Activated T-helper 2 cell treated with anti-CD3 and anti-CD28 coated beads, Interferon-gamma antibody, Interleukin-2, Interleukin-4, amounts not matched to agents 10 μg/mL and 5 μg/mL and 100 μg/mL, durations not matched to agents 14 hours and 24 hours and 36 hours (primary cell): ENCODE measurements at regions not wholly inside any gene's neighbourhood (a gene's known extent, or its start where the extent isn't known, plus 50 kb on each side); places are given as distances from the start of the nearest gene placed in this dataset.

Experiments
- DNase-seq: peaks from one replicate; pipeline ENCODE4 v3.0.0; 2021; ENCODE audit warnings: low spot score
- H3K27ac Mint-ChIP-seq: one replicate; pipeline ENCODE4 v1.8.0; 2021; ENCODE audit warnings: mixed read lengths
- H3K27me3 Mint-ChIP-seq: one replicate; pipeline ENCODE4 v1.8.0; 2021; ENCODE audit warnings: low read depth, mixed read lengths
- H3K36me3 Mint-ChIP-seq: one replicate; pipeline ENCODE4 v1.8.0; 2021; ENCODE audit warnings: low read depth, mixed read lengths
- H3K4me1 Mint-ChIP-seq: one replicate; pipeline ENCODE4 v1.8.0; 2021; ENCODE audit warnings: low read depth, mixed read lengths
- H3K4me3 Mint-ChIP-seq: one replicate; pipeline ENCODE4 v1.8.0; 2021; ENCODE audit warnings: low read depth, mild to moderate bottlenecking, moderate library complexity, mixed read lengths
- H3K9me3 Mint-ChIP-seq: one replicate; pipeline ENCODE4 v1.8.0; 2021; ENCODE audit warnings: mixed read lengths
- intact Hi-C: fragments of 100-400 bp; cut with micrococcal nuclease; formaldehyde crosslinking; loops from one replicate; pipeline ENCODE4 v1.15.1; 2023

- Mint-ChIP-seq H3K36me3 (no peaks in the 10 kb centered on the region), H3K4me3 (no peak overlapping the region), H3K27ac (no peak overlapping the region), H3K9me3 (no peaks in the 10 kb centered on the region), H3K27me3 (no peaks in the 10 kb centered on the region), H3K4me1 (no peaks in the 10 kb centered on the region)
- no peak for DNase-seq
- intact Hi-C loops: no loop called here
These were observed 262.2 kb upstream of the DDX53 start for GRCh38 chrX:22737541-22737940.

- Mint-ChIP-seq H3K36me3 (no peaks in the 10 kb centered on the region), H3K9me3 (no peaks in the 10 kb centered on the region), H3K27me3 (no peaks in the 10 kb centered on the region), H3K27ac (no peak overlapping the region), H3K4me3 (no peak overlapping the region), H3K4me1 (no peaks in the 10 kb centered on the region)
- DNase-seq: no peak
- intact Hi-C loops: no loop called here
These were observed 260.5 kb upstream of the DDX53 start for GRCh38 chrX:22739276-22739675.

GRCh38 chrX:22740836-22741235 lies 258.9 kb upstream of the DDX53 start:
- Mint-ChIP-seq H3K27me3 (no peaks in the 10 kb centered on the region), H3K9me3 (no peaks in the 10 kb centered on the region), H3K27ac (no peak overlapping the region), H3K36me3 (no peaks in the 10 kb centered on the region), H3K4me3 (no peak overlapping the region), H3K4me1 (no peaks in the 10 kb centered on the region)
- intact Hi-C loops: no loop called here
- DNase-seq: no peak

- H3K4me3 Mint-ChIP-seq: no peak overlapping the region
- intact Hi-C loops: no loop called here
- DNase-seq: no peak
- no peaks in the 10 kb centered on the region for H3K4me1 Mint-ChIP-seq
- H3K27ac Mint-ChIP-seq: no peak overlapping the region
- no peaks in the 10 kb centered on the region for H3K9me3 Mint-ChIP-seq
- peaks cover 2% of the 10 kb centered on the region for H3K27me3 Mint-ChIP-seq
- no peaks in the 10 kb centered on the region for H3K36me3 Mint-ChIP-seq
These were observed 257.6 kb upstream of the DDX53 start for GRCh38 chrX:22742174-22742573.

- intact Hi-C loops: loop anchor here (5.0 kb wide), 1 partner anchor 609 kb away; no protein-coding TSS in a partner anchor
- no peak for DNase-seq
- Mint-ChIP-seq H3K4me1 (no peaks in the 10 kb centered on the region), H3K27me3 (peaks cover 2% of the 10 kb centered on the region), H3K4me3 (no peak overlapping the region), H3K27ac (no peak overlapping the region), H3K36me3 (no peaks in the 10 kb centered on the region), H3K9me3 (no peaks in the 10 kb centered on the region)
These were observed 253.7 kb upstream of the DDX53 start for GRCh38 chrX:22746081-22746480.

DNA sequence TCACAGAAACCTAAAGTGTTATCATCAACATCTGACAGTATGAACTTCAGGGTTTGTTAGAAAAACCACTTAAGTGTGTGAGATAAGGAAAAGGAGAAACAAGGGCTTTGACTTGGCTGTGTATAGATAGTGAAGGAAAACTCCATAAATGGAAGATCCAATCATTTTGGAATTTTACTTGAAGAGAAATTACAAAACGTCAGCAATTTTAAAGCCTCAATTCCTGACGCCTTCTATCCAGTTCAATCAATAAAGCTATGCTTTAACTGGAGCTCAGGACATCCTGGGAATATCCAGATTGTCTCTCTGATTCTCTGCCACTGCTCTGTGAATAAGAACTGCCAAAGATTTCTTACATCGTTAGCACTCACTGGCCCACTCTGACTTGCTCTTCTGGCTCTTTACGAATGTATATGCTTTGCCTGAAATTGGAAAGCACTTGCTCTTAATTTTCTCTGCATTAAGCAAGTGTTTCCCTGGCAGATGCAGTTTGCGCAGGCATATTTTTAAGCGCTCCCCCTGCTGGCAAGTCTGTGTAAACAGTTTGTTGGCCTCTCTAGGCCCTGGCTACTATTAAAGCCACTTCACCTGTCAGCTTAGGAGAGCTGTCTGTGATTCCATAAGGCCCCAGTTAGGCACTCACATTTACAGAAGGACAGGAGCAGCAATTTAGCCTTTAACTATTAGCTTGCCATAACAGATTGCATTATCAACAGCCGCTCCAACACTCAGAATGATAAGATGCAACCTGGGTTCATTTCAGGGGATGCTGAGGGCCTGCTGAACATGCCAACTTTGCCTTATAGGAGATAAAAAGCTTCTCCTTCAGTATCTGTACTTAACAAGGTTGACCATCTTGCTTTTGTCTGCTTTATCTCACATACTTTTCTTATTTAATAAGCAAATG lies 251.4 kb upstream of the DDX53 start:
- Mint-ChIP-seq H3K4me1 (no peaks in the 10 kb centered on the region), H3K27me3 (peaks cover 2% of the 10 kb centered on the region), H3K36me3 (no peaks in the 10 kb centered on the region), H3K9me3 (no peaks in the 10 kb centered on the region), H3K4me3 (no peak overlapping the region), H3K27ac (no peak overlapping the region)
- DNase-seq: no peak
- intact Hi-C loops: loop anchor here (1.0 to 5.0 kb wide), 2 partner anchors 611 to 763 kb away; no protein-coding TSS in a partner anchor

- Mint-ChIP-seq H3K4me1 (no peaks in the 10 kb centered on the region), H3K4me3 (no peak overlapping the region), H3K27me3 (no peaks in the 10 kb centered on the region), H3K27ac (no peak overlapping the region), H3K36me3 (no peaks in the 10 kb centered on the region), H3K9me3 (no peaks in the 10 kb centered on the region)
- intact Hi-C loops: no loop called here
- no peak for DNase-seq
These were observed 240.8 kb upstream of the DDX53 start for GRCh38 chrX:22758807-22759481.

- H3K36me3 Mint-ChIP-seq: no peaks in the 10 kb centered on the region
- no peak overlapping the region for H3K27ac Mint-ChIP-seq
- no peaks in the 10 kb centered on the region for H3K27me3 Mint-ChIP-seq
- H3K9me3 Mint-ChIP-seq: no peaks in the 10 kb centered on the region
- no peak for DNase-seq
- H3K4me3 Mint-ChIP-seq: no peak overlapping the region
- intact Hi-C loops: no loop called here
- no peaks in the 10 kb centered on the region for H3K4me1 Mint-ChIP-seq
These were observed 239.2 kb upstream of the DDX53 start for GRCh38 chrX:22760513-22761057.

DNA sequence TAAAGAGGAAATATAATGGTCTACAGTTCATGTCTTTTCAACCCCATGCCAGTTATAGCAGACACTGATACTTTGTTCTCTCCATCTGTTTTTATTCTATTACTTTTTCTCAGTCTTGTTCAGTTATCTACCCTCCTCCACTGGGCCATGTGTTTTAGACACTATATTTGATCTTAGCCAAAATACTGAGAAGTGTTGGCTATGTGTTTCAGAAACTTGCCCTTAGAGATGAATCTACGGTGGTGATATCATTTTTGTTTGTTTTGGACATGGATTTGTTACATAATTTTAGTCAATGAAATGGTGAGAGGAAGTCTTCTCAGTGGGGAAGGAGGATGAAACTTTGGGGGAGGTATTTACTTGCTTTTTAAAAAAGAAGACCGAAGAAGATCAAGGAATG lies 211.5 kb upstream of the DDX53 start:
- DNase-seq: no peak
- no peak overlapping the region for H3K27ac Mint-ChIP-seq
- H3K9me3 Mint-ChIP-seq: peaks cover 5% of the 10 kb centered on the region
- H3K4me1 Mint-ChIP-seq: no peaks in the 10 kb centered on the region
- intact Hi-C loops: no loop called here
- no peak overlapping the region for H3K4me3 Mint-ChIP-seq
- no peaks in the 10 kb centered on the region for H3K27me3 Mint-ChIP-seq
- H3K36me3 Mint-ChIP-seq: no peaks in the 10 kb centered on the region

- Mint-ChIP-seq H3K4me3 (no peak overlapping the region), H3K27ac (no peak overlapping the region), H3K27me3 (no peaks in the 10 kb centered on the region), H3K9me3 (no peaks in the 10 kb centered on the region), H3K36me3 (no peaks in the 10 kb centered on the region), H3K4me1 (no peaks in the 10 kb centered on the region)
- no peak for DNase-seq
- intact Hi-C loops: no loop called here
These were observed 204.1 kb upstream of the DDX53 start for GRCh38 chrX:22795671-22796070.

GRCh38 chrX:22800360-22800759 lies 199.4 kb upstream of the DDX53 start:
- H3K4me3 Mint-ChIP-seq: no peak overlapping the region
- no peaks in the 10 kb centered on the region for H3K27me3 Mint-ChIP-seq
- no peak overlapping the region for H3K27ac Mint-ChIP-seq
- H3K4me1 Mint-ChIP-seq: no peaks in the 10 kb centered on the region
- H3K36me3 Mint-ChIP-seq: no peaks in the 10 kb centered on the region
- intact Hi-C loops: no loop called here
- no peak for DNase-seq
- no peaks in the 10 kb centered on the region for H3K9me3 Mint-ChIP-seq

GRCh38 chrX:22800806-22801205 lies 199.0 kb upstream of the DDX53 start:
- Mint-ChIP-seq H3K4me3 (no peak overlapping the region), H3K27me3 (no peaks in the 10 kb centered on the region), H3K36me3 (no peaks in the 10 kb centered on the region), H3K27ac (no peak overlapping the region), H3K9me3 (no peaks in the 10 kb centered on the region), H3K4me1 (no peaks in the 10 kb centered on the region)
- no peak for DNase-seq
- intact Hi-C loops: no loop called here

DNA sequence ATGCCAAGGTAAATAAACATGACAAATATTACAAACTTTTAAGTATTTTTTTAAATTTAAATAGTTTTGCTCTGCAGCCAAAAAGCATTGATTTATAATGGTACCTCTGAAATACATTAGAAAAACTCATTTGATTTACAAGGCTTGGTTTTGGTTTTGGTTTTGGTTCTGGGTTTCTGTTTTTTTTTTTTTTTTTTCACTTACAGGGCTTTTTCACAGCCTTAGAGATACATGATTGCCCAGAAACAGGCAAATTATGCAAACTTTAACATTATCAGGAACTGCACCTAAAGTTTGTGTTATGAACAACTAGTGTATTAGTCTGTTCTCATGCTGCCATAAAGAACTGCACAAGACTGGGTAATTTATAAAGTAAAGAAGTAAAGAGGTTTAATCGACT lies 196.4 kb upstream of the DDX53 start:
- intact Hi-C loops: no loop called here
- H3K36me3 Mint-ChIP-seq: no peaks in the 10 kb centered on the region
- H3K4me1 Mint-ChIP-seq: no peaks in the 10 kb centered on the region
- H3K27ac Mint-ChIP-seq: no peak overlapping the region
- H3K9me3 Mint-ChIP-seq: no peaks in the 10 kb centered on the region
- no peak overlapping the region for H3K4me3 Mint-ChIP-seq
- no peaks in the 10 kb centered on the region for H3K27me3 Mint-ChIP-seq
- no peak for DNase-seq
